ENCODE measurements at regions not wholly inside any gene's neighbourhood (a gene's known extent, or its start where the extent isn't known, plus 50 kb on each side); places are given as distances from the start of the nearest gene placed in this dataset.

GRCh38 chr3:117665296-117665695 lies 955.7 kb downstream of the TUSC7 start:
- TF ChIP-seq CTCF (IDR thresholded peaks at IDR 0.05; ENCODE audit: low read depth, low read length) (no peak), EZH2phosphoT487 (IDR thresholded peaks at IDR 0.05; ENCODE audit: low read depth) (no peak)

Data from OCI-LY3 (cell line).